GM13977 (cell line): ENCODE measurements at regions not wholly inside any gene's neighbourhood (a gene's known extent, or its start where the extent isn't known, plus 50 kb on each side); places are given as distances from the start of the nearest gene placed in this dataset.

Source experiments
- DNase-seq: peaks from one replicate; pipeline ENCODE4 v3.0.0; 2012; ENCODE audit warnings: low spot score
- in situ Hi-C: fragments of 300-500 bp; cut with MboI; formaldehyde crosslinking; loops from one replicate; pipeline ENCODE4 v1.12.0; 2022; ENCODE audit warnings: low sequenced_read_pairs, low pct_unique_long_range_greater_than_20kb, mixed read lengths, inconsistent platforms; ENCODE audit not compliant: unreplicated experiment
- TF ChIP-seq, protein P1 (sequence below): IDR thresholded peaks from 2 replicates; pipeline ENCODE4 v1.5.1; 2012; ENCODE audit warnings: mild to moderate bottlenecking, control low read depth; ENCODE audit not compliant: insufficient read depth; ENCODE audit errors: extremely low read depth, missing control alignments

DNA sequence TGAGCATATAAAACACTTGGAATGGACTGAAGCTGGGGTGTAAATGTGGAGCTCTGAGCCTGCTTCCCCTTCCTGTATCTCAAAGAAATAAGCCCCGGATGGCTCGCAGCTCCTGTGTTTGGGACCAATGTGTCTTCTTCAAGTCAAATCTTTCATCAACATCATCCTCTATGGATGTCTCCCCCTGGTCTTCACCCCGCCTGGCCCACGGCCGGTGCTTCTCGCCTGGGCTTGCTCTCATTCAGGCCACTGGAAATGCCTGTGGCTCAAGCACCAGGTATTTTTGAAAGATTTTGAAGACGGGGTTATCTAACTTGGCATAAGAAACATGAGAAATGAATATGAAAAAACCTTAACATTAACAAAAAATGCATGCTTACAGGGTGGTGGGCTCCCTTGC lies 769.8 kb downstream of the BRD1 start:
- in situ Hi-C loops, result loop anchor here (25.0 kb wide), 1 partner anchor 96 kb away; no protein-coding TSS in a partner anchor
- TF ChIP-seq, protein P1, sequence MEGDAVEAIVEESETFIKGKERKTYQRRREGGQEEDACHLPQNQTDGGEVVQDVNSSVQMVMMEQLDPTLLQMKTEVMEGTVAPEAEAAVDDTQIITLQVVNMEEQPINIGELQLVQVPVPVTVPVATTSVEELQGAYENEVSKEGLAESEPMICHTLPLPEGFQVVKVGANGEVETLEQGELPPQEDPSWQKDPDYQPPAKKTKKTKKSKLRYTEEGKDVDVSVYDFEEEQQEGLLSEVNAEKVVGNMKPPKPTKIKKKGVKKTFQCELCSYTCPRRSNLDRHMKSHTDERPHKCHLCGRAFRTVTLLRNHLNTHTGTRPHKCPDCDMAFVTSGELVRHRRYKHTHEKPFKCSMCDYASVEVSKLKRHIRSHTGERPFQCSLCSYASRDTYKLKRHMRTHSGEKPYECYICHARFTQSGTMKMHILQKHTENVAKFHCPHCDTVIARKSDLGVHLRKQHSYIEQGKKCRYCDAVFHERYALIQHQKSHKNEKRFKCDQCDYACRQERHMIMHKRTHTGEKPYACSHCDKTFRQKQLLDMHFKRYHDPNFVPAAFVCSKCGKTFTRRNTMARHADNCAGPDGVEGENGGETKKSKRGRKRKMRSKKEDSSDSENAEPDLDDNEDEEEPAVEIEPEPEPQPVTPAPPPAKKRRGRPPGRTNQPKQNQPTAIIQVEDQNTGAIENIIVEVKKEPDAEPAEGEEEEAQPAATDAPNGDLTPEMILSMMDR, result no peak
- DNase-seq, result no peak

DNA sequence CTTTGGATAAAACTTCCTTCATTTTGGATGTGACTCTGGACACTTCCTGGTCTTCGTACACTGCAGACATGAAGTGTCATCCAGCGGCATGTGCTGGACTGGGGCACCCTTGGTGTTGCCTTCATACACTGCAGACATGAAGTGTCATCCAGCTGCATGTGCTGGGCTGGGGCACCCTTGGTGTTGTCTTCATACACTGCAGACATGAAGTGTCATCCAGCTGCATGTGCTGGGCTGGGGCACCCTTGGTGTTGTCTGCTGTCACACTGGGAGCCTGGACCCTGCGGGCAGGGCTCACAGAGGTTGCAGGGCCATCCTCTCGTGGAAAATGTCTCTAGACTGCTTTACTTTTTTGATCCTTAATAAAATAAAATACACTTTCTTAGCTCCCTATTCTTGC lies 771.4 kb downstream of the BRD1 start:
- no peak for DNase-seq
- TF ChIP-seq, protein P1, result no peak
- in situ Hi-C loops, result loop anchor here (25.0 kb wide), 1 partner anchor 94 kb away; no protein-coding TSS in a partner anchor

DNA sequence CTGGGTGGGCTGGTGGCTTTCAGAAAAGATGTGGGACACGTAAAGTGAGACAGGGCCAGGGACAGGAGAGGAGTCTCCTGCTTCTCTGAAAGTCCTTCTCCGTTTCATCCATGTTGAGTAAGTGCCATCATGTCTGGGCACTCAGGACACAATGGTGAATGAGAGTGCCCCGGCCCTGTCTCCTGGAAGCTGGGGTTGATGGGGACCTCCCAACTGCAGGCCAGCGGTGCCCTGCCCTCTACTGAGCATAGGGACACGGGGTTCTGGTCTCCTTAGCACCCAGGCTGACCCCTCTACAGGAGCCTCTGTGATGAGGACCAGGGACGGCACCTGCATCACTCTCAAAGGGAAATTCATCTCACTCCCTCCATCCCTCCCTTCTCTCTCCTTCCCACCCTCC lies 772.3 kb downstream of the BRD1 start:
- in situ Hi-C loops, result loop anchor here (25.0 kb wide), 1 partner anchor 93 kb away; no protein-coding TSS in a partner anchor
- TF ChIP-seq, protein P1, result no peak
- no peak for DNase-seq

- TF ChIP-seq, protein P1, result no peak
- DNase-seq, result no peak
- in situ Hi-C loops, result loop anchor here (25.0 kb wide), 1 partner anchor 91 kb away; no protein-coding TSS in a partner anchor
These were observed 774.1 kb downstream of the BRD1 start for GRCh38 chr22:49053578-49053977.

DNA sequence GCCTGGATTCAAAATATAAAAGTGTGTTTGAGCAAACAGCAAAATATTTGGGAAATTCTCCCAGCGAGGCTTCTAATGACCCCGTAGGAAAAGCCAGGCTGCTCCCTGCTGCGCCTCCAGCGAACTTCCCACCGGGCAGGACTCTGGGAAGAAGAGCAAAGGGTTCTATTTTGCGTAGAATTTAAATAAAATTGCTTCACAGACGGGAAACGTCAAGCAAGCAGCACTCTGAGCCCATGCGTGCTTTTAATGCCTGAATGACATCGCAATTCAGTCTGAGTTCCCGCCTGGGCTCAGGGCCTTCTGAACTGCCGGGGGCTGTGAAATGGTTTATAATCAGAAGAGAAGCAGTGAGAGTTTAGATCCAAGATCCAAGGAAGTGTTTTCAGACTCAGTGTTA lies 775.1 kb downstream of the BRD1 start:
- TF ChIP-seq, protein P1, result no peak
- in situ Hi-C loops, result loop anchor here (25.0 kb wide), 1 partner anchor 90 kb away; no protein-coding TSS in a partner anchor

GRCh38 chr22:49052023-49052538 lies 775.6 kb downstream of the BRD1 start:
- TF ChIP-seq, protein P1, result no peak
- peak; percentile 60 for DNase-seq
- in situ Hi-C loops, result loop anchor here (25.0 kb wide), 1 partner anchor 90 kb away; no protein-coding TSS in a partner anchor

More for the DNA sequence above, 775.1 kb downstream of the BRD1 start:
- no peak for DNase-seq
